SK-N-SH (cell line): ENCODE measurements at regions not wholly inside any gene's neighbourhood (a gene's known extent, or its start where the extent isn't known, plus 50 kb on each side); places are given as distances from the start of the nearest gene placed in this dataset.

ENCODE experiments used
- CTCF ChIA-PET: fragments of 300-600, 350-600 bp; formaldehyde crosslinking; extraction: SDS; loops from one replicate; lab custom pipeline; 2021; lab: Yijun Ruan, JAX
- POLR2A ChIA-PET: fragments of 350-600 bp; sonication (Branson Sonifier 250); formaldehyde crosslinking; extraction: SDS; loops from one replicate; lab custom pipeline; 2020; ENCODE audit warnings: antibody characterized with exemption, inconsistent platforms; lab: Yijun Ruan, JAX
- DNase-seq: peaks from one replicate; pipeline ENCODE4 v3.0.0; 2012
- H2AFZ ChIP-seq: fragments of 200-600 bp; sonication (generic); 2 replicates; pipeline ENCODE4 v1.8.1; 2016; ENCODE audit warnings: antibody characterized with exemption, mild to moderate bottlenecking, low read depth
- H3F3A ChIP-seq: fragments of 200-600 bp; sonication (generic); replicated peaks from 2 replicates; pipeline ENCODE3; 2016; ENCODE audit warnings: antibody characterized with exemption, mild to moderate bottlenecking; ENCODE audit not compliant: insufficient read depth
- H3K27ac ChIP-seq, 2 experiments: fragments of 200-500 bp in 1 of 2; fragments of 200-600 bp in 1 of 2; sonication (Bioruptor generic) in 1 of 2; sonication (generic), shearing (Covaris generic) in 1 of 2; 2 replicates each; pipeline versions ENCODE4 v1.5.1 to v1.6.1; 2014 to 2016; ENCODE audit warnings: low read depth in 2 of 2, inconsistent platforms in 1 of 2, low read length in 1 of 2, mild to moderate bottlenecking in 1 of 2, mixed read lengths in 1 of 2
- H3K27me3 ChIP-seq: fragments of 200-600 bp; sonication (generic), shearing (Covaris generic); 2 replicates; pipeline ENCODE4 v1.6.1; 2016; ENCODE audit warnings: mixed run types; ENCODE audit not compliant: insufficient read depth
- H3K36me3 ChIP-seq, 2 experiments: fragments of 200-500 bp in 1 of 2; fragments of 200-600 bp in 1 of 2; sonication (Bioruptor generic) in 1 of 2; sonication (generic) in 1 of 2; replicated peaks in 1 of 2; 2 replicates each; pipeline versions ENCODE3 to v1.5.1; 2014 to 2016; ENCODE audit warnings: low read length in 1 of 2, mild to moderate bottlenecking in 1 of 2; ENCODE audit not compliant: insufficient read depth in 2 of 2, control insufficient read depth in 1 of 2
- H3K4me1 ChIP-seq, 2 experiments: fragments of 200-500 bp in 1 of 2; fragments of 200-600 bp in 1 of 2; sonication (Bioruptor generic) in 1 of 2; sonication (generic), shearing (Covaris generic) in 1 of 2; 2 replicates each; pipeline versions ENCODE4 v1.5.1 to v1.6.1; 2014 to 2016; ENCODE audit warnings: low read depth in 1 of 2, low read length in 1 of 2, mixed run types in 1 of 2; ENCODE audit not compliant: insufficient read depth in 2 of 2, control insufficient read depth in 1 of 2
- H3K4me2 ChIP-seq: fragments of 200-600 bp; sonication (generic), shearing (Covaris generic); 2 replicates; pipeline ENCODE4 v1.6.1; 2017; ENCODE audit warnings: mixed run types
- H3K4me3 ChIP-seq, 2 experiments: fragments of 200-500 bp in 1 of 2; fragments of 200-600 bp in 1 of 2; sonication (Bioruptor generic) in 1 of 2; sonication (generic), shearing (Covaris generic) in 1 of 2; 2 replicates each; pipeline versions ENCODE4 v1.5.1 to v1.8.1; 2014 to 2016; ENCODE audit warnings: low read depth in 2 of 2, inconsistent platforms in 1 of 2, low read length in 1 of 2, mild to moderate bottlenecking in 1 of 2, mixed read lengths in 1 of 2, moderate library complexity in 1 of 2
- H3K79me2 ChIP-seq: fragments of 200-600 bp; sonication (generic); 2 replicates; pipeline ENCODE4 v1.8.1; 2017; ENCODE audit warnings: mild to moderate bottlenecking; ENCODE audit not compliant: insufficient read depth
- H3K9ac ChIP-seq: fragments of 200-600 bp; sonication (generic); 2 replicates; pipeline ENCODE4 v1.6.1; 2017; ENCODE audit warnings: mixed run types
- H3K9me2 ChIP-seq: fragments of 200-600 bp; sonication (generic); 2 replicates; pipeline ENCODE4 v1.6.1; 2017; ENCODE audit warnings: mixed run types
- H3K9me3 ChIP-seq: fragments of 200-600 bp; sonication (generic); 2 replicates; pipeline ENCODE4 v1.6.1; 2017; ENCODE audit warnings: mixed run types, mild to moderate bottlenecking, moderate library complexity
- H4K20me1 ChIP-seq: fragments of 200-600 bp; sonication (generic); 2 replicates; pipeline ENCODE4 v1.6.1; 2017; ENCODE audit warnings: mild to moderate bottlenecking, mixed run types; ENCODE audit not compliant: insufficient read depth
- ELF1 ChIP-seq: IDR thresholded peaks from 2 replicates; pipeline ENCODE4 v1.4.0; 2012
- EP300 ChIP-seq, 2 experiments: IDR thresholded peaks; 2 replicates each; pipeline versions ENCODE4 v1.4.0 to v1.6.1; 2012; ENCODE audit warnings: borderline replicate concordance in 1 of 2, low read depth in 1 of 2, low read length in 1 of 2
- FOSL2 ChIP-seq: IDR thresholded peaks from 2 replicates; pipeline ENCODE4 v1.4.0; 2012; ENCODE audit warnings: low read depth, mild to moderate bottlenecking, moderate library complexity, borderline replicate concordance
- JUND ChIP-seq: IDR thresholded peaks from 2 replicates; pipeline ENCODE4 v1.4.0; 2012
- MEF2A ChIP-seq: IDR thresholded peaks from 2 replicates; pipeline ENCODE4 v1.4.0; 2012; ENCODE audit warnings: low read depth, borderline replicate concordance
- POLR2AphosphoS5 ChIP-seq: IDR thresholded peaks from 2 replicates; pipeline ENCODE4 v1.6.1; 2012; ENCODE audit warnings: low read depth, low read length
- RAD21 ChIP-seq: IDR thresholded peaks from 2 replicates; pipeline ENCODE4 v1.6.1; 2012; ENCODE audit warnings: mild to moderate bottlenecking, low read length
- RCOR1 ChIP-seq: fragments of 150-350 bp; IDR thresholded peaks from 2 replicates; pipeline ENCODE4 v1.6.1; 2017; ENCODE audit warnings: antibody characterized with exemption, low read length
- RFX5 ChIP-seq: IDR thresholded peaks from 2 replicates; pipeline ENCODE4 v1.6.1; 2012; ENCODE audit warnings: mild to moderate bottlenecking, improper control_type of control experiment, low read length
- RXRA ChIP-seq: IDR thresholded peaks from 2 replicates; pipeline ENCODE4 v1.4.0; 2012; ENCODE audit warnings: low read depth, mild to moderate bottlenecking, borderline replicate concordance
- TEAD4 ChIP-seq: IDR thresholded peaks from 2 replicates; pipeline ENCODE4 v1.4.0; 2012; ENCODE audit warnings: mild to moderate bottlenecking, borderline replicate concordance; ENCODE audit not compliant: insufficient read depth
- ZBTB33 ChIP-seq: IDR thresholded peaks from 2 replicates; pipeline ENCODE4 v1.4.0; 2012; ENCODE audit warnings: low read depth, borderline replicate concordance
- WGBS: methylation state at CpG from one replicate; pipeline ENCODE4 v1.1.6; 2017; ENCODE audit warnings: low lambda C conversion rate; 5-methylcytosine and 5-hydroxymethylcytosine counted together
- TF ChIP-seq, protein P1 (sequence below): fragments of 150-350 bp; IDR thresholded peaks from 2 replicates; pipeline ENCODE4 v1.6.1; 2017; ENCODE audit warnings: antibody characterized with exemption, low read length, low read depth, borderline replicate concordance
- TF ChIP-seq, protein P2 (sequence below): fragments of 200-600 bp; sonication (generic); IDR thresholded peaks from 2 replicates; pipeline ENCODE4 v1.6.1; 2017; ENCODE audit warnings: antibody characterized with exemption, mild to moderate bottlenecking, moderate library complexity

DNA sequence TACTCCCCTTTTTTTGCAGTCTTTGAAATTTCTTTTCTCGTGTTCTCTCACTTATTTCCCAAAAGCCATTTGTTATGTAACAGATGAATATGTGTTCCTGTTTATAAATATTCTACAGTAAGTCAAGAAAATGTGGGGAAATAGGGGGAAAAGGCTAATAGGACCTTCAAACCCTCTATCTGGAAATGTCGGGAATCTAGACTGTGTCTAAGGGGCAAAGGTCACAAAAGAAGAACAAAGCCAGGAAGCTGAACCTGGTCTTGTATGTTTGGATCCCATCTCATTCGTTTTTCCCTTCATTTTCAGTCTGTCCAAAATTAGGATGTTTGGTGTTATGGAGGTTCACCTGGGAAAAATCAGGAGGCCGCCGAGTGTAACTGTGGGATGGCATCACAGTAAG lies 490.3 kb downstream of the NR2F1-AS1 start (continued):
- no peak for TF ChIP-seq ZBTB33
- TF ChIP-seq, all 33 proteins: peak for 0

GRCh38 chr5:93088592-93089389 lies 492.2 kb downstream of the NR2F1-AS1 start:
- no peak overlapping the region for H2AFZ ChIP-seq
- peaks cover 0 to 2% of the 10 kb centered on the region in 2 experiments; a peak in 2 of 4 replicates for H3K4me1 ChIP-seq
- H4K20me1 ChIP-seq: no peaks in the 10 kb centered on the region
- no peaks in the 10 kb centered on the region for H3K79me2 ChIP-seq
- H3K4me3 ChIP-seq: no peak overlapping the region
- CTCF ChIA-PET: no interaction called here
- no peaks in the 10 kb centered on the region for H3K9me3 ChIP-seq
- POLR2A ChIA-PET: no interaction called here
- no peaks in the 10 kb centered on the region for H3K36me3 ChIP-seq
- no peak overlapping the region for H3K9ac ChIP-seq
- TF ChIP-seq POLR2AphosphoS5 (no peak), RFX5 (no peak), EP300 (IDR thresholded peaks at IDR 0.05; ENCODE audit: borderline replicate concordance in 1 of 2, low read depth in 1 of 2, low read length in 1 of 2) (no peak), RXRA (no peak), FOSL2 (no peak), ELF1 (no peak), JUND (no peak), MEF2A (no peak), RCOR1 (no peak), TEAD4 (no peak), RAD21 (no peak)
- TF ChIP-seq, protein P1, sequence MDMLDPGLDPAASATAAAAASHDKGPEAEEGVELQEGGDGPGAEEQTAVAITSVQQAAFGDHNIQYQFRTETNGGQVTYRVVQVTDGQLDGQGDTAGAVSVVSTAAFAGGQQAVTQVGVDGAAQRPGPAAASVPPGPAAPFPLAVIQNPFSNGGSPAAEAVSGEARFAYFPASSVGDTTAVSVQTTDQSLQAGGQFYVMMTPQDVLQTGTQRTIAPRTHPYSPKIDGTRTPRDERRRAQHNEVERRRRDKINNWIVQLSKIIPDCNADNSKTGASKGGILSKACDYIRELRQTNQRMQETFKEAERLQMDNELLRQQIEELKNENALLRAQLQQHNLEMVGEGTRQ: no peak
- TF ChIP-seq, protein P2, sequence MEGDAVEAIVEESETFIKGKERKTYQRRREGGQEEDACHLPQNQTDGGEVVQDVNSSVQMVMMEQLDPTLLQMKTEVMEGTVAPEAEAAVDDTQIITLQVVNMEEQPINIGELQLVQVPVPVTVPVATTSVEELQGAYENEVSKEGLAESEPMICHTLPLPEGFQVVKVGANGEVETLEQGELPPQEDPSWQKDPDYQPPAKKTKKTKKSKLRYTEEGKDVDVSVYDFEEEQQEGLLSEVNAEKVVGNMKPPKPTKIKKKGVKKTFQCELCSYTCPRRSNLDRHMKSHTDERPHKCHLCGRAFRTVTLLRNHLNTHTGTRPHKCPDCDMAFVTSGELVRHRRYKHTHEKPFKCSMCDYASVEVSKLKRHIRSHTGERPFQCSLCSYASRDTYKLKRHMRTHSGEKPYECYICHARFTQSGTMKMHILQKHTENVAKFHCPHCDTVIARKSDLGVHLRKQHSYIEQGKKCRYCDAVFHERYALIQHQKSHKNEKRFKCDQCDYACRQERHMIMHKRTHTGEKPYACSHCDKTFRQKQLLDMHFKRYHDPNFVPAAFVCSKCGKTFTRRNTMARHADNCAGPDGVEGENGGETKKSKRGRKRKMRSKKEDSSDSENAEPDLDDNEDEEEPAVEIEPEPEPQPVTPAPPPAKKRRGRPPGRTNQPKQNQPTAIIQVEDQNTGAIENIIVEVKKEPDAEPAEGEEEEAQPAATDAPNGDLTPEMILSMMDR: no peak
- TF ChIP-seq, all 33 proteins: peak for 0
- Histone ChIP-seq H3F3A (peaks cover 4% of the 10 kb centered on the region), H3K27me3 (no peaks in the 10 kb centered on the region), H3K9me2 (no peaks in the 10 kb centered on the region), H3K27ac (no peak overlapping the region), H3K4me2 (no peak overlapping the region)
- no peak for DNase-seq
- 79% methylated on average over 7 of the region's 7 CpGs for WGBS
